Kidney glomerular epithelial cell (primary cell): ENCODE measurements at regions not wholly inside any gene's neighbourhood (a gene's known extent, or its start where the extent isn't known, plus 50 kb on each side); places are given as distances from the start of the nearest gene placed in this dataset.
"Not testable (repeated sequence)": the region's sequence is repeated elsewhere in the genome, so short reads cannot be mapped to it uniquely, and the experiment has no call there.

Source experiments
- DNase-seq: peaks from one replicate; lab custom pipeline; 2025; lab: John Stamatoyannopoulos, UW

GRCh38 chr11:38425578-38425977 is 1827.5 kb upstream of the RAG2 start:
- DNase-seq = no peak

GRCh38 chr11:38423042-38423441 is 1825.0 kb upstream of the RAG2 start:
- no peak for DNase-seq

DNA sequence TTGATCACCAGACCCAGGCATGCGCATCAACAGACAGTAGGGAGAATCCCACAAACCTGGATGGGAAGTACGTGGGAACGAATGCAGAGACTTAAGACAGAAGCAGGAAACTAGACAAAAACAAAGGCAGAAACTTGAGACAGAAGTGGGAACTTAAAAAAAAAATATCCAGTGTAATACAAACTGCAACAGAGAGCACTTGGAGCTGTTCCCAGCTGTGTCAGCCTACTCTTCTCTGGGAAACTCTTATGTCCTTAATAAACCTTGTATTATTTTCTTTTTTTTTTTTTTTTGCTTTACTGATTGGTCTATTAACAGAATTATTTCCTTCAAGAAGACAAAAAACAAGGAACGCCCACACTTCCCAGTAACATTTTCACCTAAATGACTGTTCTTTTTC is 1818.1 kb upstream of the RAG2 start:
- no peak for DNase-seq

DNA sequence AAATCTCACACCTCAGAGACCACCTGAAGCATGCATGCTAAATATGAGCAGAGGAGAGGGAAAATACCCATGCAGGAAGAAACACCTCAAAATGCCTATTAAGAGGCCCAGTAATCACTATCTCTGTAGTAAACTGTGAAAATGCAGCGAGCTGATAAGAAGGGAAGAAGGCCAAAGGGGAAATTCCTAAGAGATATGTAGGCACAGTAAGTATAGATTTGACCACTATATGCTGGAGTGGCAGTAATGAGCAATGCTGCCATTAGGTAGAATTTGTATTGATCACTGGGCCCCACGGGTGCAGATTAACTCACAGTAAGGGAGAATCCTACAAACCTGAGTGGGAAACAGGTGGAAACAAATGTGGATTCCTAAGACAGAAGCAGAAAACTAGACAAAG is 1813.1 kb upstream of the RAG2 start:
- DNase-seq = no peak

DNA sequence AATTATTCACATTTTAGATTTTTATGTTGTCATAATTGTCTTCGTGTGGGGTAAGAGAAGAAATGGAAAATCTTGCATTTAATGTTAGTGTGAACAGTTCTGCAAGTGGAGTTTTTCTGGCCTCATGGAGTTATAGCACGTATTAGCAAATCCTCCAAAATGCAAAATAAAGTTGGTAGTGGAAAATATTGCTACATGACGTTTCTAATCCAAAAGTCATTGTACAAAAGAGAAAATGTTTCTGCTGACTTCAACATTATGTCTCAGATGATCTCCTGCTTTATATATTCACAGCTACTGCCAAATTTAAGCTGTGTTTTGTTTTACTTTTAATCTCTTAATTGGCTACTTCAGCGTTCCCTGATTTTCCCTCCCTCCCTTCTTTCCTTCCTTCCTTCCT is 1804.0 kb upstream of the RAG2 start:
- no peak for DNase-seq

DNA sequence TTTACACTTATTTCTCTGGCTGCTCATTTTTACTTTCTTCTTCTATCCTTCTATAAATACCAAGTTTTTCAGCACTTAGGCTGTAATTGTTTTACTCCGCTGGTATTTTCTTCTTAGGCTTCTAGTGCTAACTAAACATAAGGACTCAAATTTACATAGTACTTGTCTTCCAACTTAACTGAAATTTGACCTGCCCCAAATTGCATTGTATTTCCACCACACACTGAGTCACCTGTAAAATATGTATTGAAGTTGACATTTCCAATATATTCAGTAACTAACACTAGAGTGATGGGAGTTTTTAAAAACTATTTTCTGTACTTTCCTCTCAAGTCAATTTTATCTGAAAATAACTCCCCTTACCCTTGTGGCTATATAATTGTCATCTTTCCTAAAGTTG is 1794.1 kb upstream of the RAG2 start:
- no peak for DNase-seq

GRCh38 chr11:38384568-38384967 is 1786.5 kb upstream of the RAG2 start:
- DNase-seq = no peak

DNA sequence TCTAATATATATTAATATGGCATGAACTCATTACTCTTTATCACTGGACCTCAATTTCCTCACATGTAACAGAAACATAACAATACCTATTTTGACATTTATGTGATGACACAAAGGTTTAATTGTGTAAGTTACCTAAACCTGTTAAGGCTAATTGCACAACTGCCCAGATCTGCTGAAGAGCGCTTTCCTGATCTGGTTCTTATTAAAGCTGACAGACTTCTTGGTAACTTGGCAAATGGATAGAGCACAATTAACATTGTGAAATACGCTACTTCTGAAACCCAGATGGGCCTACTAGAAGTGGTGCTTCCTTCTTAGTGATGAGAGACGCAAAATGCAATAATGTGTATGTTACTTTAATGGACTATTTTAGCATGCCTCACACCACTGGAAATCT is 1767.2 kb upstream of the RAG2 start:
- DNase-seq = no peak

DNA sequence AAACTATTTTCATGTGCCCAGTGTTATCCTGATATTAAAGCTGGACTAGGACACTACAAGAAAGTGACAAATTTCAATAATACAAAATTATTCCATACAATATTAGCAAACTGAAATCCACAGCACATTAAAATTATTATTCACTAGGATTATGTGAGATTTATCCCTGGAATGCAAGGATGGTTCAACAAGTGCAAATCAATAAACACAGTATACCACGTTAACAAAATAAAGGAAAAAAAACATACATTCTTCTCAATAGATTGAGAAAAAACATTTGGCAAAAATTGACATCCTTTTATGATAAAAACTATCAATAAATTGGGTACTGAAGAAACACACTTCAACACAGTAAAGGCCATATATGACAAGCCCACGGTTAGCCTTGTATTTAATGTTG is 1758.2 kb upstream of the RAG2 start:
- no peak for DNase-seq

DNA sequence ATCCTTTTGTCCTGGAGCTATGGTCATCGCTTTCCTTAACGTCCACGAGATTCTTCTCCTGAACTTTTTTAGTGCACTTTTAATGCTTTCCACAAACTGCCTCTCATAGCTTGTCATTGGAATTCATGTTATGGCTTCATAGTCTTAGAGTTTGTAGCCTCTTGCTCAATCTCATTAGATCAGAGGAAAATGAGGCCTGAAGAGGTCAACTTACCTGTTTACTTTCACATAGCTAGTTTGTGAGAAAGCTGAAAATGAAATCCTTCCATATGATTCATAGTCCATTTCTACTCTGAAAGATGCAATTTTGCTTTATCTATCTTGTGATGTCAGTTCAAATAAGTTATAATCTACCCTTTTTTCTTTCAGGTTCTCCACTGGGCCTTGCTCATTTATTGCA is 1747.2 kb upstream of the RAG2 start:
- peak; percentile 37 for DNase-seq

DNA sequence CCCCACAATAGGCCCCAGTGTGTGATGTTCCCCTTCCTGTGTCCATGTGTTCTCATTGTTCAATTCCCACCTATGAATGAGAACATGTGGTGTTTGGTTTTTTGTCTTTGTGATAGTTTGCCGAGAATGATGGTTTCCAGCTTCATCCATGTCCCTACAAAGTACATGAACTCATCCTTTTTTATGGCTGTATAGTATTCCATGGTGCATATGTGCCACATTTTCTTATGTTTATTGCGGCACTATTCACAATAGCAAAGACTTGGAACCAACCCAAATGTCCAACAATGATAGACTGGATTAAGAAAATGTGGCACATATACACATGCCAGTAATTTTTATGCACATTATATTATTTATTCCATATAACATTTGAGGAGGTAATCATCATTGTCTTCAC is 1743.6 kb upstream of the RAG2 start:
- DNase-seq = not testable (repeated sequence)

DNA sequence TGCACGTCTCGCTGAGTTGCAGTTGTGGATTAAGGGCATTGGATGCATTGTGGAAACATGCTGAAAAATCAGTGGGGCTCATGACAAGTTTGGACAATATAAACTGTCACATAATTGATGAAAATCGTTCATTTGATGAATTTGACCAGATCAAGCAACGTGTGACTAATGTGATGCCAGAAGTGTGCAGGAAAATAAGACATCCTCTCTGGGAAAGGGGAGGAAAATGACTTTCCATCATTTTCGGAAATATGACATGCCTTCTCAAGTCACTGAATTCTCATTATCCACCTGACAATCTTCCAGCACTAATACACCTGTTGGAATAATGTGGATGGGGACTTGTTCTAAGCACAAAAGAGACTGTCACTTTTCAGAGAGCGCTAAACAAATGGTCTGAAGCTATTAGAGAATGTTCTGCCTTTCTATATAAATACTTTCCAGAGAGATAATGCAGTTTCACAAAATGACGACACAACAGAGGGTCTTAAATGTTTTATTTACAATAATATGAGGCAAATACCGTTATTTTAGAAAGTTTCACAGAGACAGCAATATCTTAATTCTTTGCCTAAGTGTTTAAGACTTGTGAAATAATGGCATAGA is 1741.9 kb upstream of the RAG2 start:
- no peak for DNase-seq

DNA sequence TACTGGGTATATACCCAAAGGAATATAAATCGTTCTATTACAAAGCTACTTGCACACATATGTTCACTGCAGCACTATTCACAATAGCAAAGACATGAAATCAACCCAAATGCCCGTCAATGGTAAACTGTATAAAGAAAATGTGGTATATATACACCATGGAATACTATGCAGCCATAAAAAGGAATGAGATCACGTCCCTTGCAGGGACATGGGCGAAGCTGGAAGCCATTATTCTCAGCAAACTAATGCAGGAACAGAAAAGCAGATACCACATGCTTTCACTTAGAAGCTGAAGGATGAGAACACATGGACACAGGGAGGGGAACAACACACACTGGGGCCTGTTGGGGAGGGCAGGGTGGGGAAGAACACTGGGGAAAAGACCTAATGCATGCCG is 1740.0 kb upstream of the RAG2 start:
- not testable (repeated sequence) for DNase-seq

GRCh38 chr11:38332046-38332445 is 1734.0 kb upstream of the RAG2 start:
- DNase-seq = no peak

GRCh38 chr11:38330578-38330977 is 1732.5 kb upstream of the RAG2 start:
- DNase-seq = no peak

DNA sequence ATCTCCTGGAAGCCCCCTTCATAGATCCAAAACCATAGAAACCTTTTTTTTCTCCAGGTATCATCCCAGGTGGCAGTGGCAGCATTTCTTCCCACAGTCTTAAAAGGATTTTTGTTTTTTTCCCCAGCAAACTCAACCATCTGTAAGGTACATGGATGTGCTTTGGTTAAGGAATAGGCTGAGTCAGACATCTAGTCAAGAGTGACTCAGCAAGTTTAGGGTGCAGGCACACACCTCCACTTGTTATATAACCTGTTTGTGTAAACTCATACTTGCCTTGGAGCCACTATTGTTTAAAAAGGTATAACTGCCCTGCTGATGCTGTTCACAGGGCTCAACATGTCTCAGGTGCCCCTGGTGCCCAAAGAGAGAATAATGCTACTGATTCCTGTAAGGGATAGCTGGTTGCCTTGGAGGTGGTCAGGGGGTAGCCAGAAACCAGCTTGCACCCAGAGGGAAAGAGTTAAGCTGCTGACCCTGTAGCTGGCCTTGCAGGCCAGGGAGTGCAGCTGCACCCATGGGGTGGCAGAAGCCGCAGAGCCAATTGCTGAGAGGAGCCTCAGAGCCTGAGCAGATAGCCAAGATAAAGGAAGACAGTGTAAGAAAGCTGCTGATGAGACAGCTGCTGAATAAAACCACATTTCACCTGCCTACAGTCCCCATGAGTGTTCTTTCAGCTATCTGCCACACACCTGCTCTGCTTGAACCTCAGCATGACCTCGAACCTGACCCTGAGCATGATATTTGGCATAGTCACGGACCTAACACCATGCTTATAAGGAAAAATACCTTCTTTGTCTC is 1726.1 kb upstream of the RAG2 start:
- DNase-seq = no peak

- DNase-seq = no peak
These were observed 1717.1 kb upstream of the RAG2 start for GRCh38 chr11:38315151-38315550.

DNA sequence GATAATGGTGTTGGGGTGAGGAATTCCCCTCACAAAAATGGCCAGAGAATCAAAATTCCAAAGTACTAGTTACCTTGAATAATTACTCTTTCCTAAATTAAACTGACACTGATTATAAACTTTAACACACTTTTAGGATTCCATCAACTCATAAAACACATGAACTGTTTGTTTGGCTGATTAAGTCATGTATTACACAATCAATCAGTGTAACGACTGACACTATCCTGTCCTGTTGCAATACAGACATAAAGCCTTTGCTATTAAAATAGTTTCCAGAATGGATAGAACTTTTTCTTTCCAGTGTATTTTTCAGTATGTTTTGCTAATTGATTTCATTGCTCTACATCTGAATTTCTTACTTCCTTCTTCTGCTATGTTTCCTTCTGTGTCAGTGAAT is 1709.4 kb upstream of the RAG2 start:
- DNase-seq = no peak

DNA sequence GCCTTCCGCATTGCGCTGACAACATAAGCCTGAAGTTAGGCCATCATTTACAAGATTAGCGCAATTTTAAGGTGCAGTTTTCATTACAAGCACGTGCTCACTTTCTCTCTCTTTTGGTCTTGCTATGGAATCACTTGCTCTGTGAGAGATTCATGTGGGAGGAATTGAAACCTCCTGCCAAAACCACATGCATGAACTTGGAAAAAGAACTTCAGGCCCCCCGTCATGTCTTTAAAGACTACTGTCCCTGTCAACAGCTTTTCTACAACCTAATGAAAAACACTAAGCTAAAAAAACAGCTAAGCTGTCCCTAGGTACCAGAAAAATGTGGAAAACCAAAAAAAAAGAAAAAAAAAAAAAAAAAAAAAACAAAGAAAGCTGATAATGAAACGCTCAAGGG is 1707.6 kb upstream of the RAG2 start:
- DNase-seq = no peak

DNA sequence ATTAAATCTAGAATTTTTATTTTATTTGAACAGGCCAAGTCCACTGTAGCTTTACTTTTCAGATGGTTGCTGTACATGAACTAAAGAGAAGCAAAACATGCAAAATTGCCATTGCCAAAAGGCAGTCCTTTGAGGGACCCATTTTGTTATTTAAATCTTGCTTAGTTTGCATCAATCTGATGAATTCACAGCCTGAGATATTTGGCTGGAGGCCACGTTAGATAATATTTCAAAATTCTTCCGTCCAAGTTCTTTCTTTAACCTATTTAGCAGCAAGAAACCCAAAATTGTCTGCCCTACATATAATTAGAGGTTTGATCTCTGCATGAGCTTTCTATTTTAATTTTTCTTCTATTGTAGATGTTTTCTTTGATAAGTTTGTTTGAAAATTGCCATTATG is 1706.9 kb upstream of the RAG2 start:
- DNase-seq = no peak

GRCh38 chr11:38302564-38302963 is 1704.5 kb upstream of the RAG2 start:
- DNase-seq = no peak

- DNase-seq = no peak
These were observed 1702.5 kb upstream of the RAG2 start for GRCh38 chr11:38300570-38300969.

DNA sequence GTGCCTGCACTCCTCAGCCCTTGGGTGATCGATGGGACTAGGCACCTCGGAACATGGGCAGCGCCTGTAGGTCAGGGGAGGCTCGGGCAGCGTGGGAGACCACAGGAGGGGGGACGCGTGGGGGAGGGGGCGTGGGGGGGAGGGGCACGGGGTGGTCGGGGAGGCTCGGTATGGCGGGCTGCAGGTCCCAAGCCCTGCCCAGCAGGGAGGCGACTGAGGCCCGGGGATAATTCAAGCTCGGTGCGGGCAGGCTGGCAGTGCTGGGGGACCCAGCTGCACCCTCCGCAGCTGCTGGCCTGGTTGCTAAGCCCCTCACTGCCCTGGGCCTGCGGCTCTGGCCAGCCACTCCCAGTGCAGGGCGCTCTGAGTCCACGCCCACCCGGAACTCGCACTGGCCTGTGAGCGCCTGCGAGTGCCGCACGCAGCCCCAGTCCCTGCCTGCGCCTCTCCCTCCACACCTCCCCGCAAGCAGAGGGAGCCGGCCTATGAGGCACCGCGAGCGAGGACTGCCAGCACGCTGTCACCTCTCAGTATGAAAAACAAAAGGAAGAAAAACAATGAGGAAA is 1698.3 kb upstream of the RAG2 start:
- DNase-seq = no peak

GRCh38 chr11:38282718-38283117 is 1684.7 kb upstream of the RAG2 start:
- no peak for DNase-seq
